IPS-15b (cell line): ENCODE measurements at regions not wholly inside any gene's neighbourhood (a gene's known extent, or its start where the extent isn't known, plus 50 kb on each side); places are given as distances from the start of the nearest gene placed in this dataset.

Experiments
- H3K27me3 ChIP-seq: one replicate; pipeline ENCODE4 v1.6.1; 2013; ENCODE audit warnings: low read length; ENCODE audit not compliant: control insufficient read depth, insufficient read depth
- H3K36me3 ChIP-seq: one replicate; pipeline ENCODE4 v1.6.1; 2013; ENCODE audit warnings: low read length; ENCODE audit not compliant: control insufficient read depth, insufficient read depth
- H3K4me1 ChIP-seq: one replicate; pipeline ENCODE4 v1.6.1; 2013; ENCODE audit warnings: mild to moderate bottlenecking, low read length; ENCODE audit not compliant: control insufficient read depth, insufficient read depth
- H3K4me3 ChIP-seq: one replicate; pipeline ENCODE4 v1.5.1; 2013; ENCODE audit warnings: low read depth, low read length
- H3K9ac ChIP-seq: one replicate; pipeline ENCODE4 v1.6.1; 2013; ENCODE audit warnings: low read depth, mild to moderate bottlenecking, low read length
- H3K9me3 ChIP-seq: one replicate; pipeline ENCODE4 v1.6.1; 2013; ENCODE audit warnings: mild to moderate bottlenecking, low read length; ENCODE audit not compliant: control insufficient read depth, insufficient read depth

- no peak overlapping the region for H3K4me3 ChIP-seq
- no peaks in the 10 kb centered on the region for H3K36me3 ChIP-seq
- H3K4me1 ChIP-seq: no peaks in the 10 kb centered on the region
- H3K27me3 ChIP-seq: no peaks in the 10 kb centered on the region
- no peak overlapping the region for H3K9ac ChIP-seq
- no peaks in the 10 kb centered on the region for H3K9me3 ChIP-seq
These were observed 106.8 kb upstream of the SLC4A4 start for GRCh38 chr4:71232056-71232430.

- H3K4me3 ChIP-seq: no peak overlapping the region
- no peaks in the 10 kb centered on the region for H3K27me3 ChIP-seq
- no peaks in the 10 kb centered on the region for H3K4me1 ChIP-seq
- H3K36me3 ChIP-seq: no peaks in the 10 kb centered on the region
- no peak overlapping the region for H3K9ac ChIP-seq
- H3K9me3 ChIP-seq: no peaks in the 10 kb centered on the region
These were observed 106.0 kb upstream of the SLC4A4 start for GRCh38 chr4:71232846-71233245.

GRCh38 chr4:71235311-71236201 is 103.3 kb upstream of the SLC4A4 start:
- Histone ChIP-seq H3K36me3 (no peaks in the 10 kb centered on the region), H3K9ac (no peak overlapping the region), H3K4me3 (no peak overlapping the region), H3K4me1 (no peaks in the 10 kb centered on the region), H3K27me3 (no peaks in the 10 kb centered on the region), H3K9me3 (no peaks in the 10 kb centered on the region)

GRCh38 chr4:71236226-71236625 is 102.6 kb upstream of the SLC4A4 start:
- H3K36me3 ChIP-seq: no peaks in the 10 kb centered on the region

GRCh38 chr4:71237641-71238040 is 101.2 kb upstream of the SLC4A4 start:
- H3K4me1 ChIP-seq: no peaks in the 10 kb centered on the region
- H3K9me3 ChIP-seq: no peaks in the 10 kb centered on the region
- H3K36me3 ChIP-seq: no peaks in the 10 kb centered on the region

More at GRCh38 chr4:71236226-71236625, 102.6 kb upstream of the SLC4A4 start:
- Histone ChIP-seq H3K4me3 (no peak overlapping the region), H3K27me3 (no peaks in the 10 kb centered on the region), H3K4me1 (no peaks in the 10 kb centered on the region), H3K9me3 (no peaks in the 10 kb centered on the region), H3K9ac (no peak overlapping the region)

GRCh38 chr4:71239365-71239764 is 99.5 kb upstream of the SLC4A4 start:
- Histone ChIP-seq H3K27me3 (no peaks in the 10 kb centered on the region), H3K9me3 (no peaks in the 10 kb centered on the region), H3K4me1 (no peaks in the 10 kb centered on the region)

More at GRCh38 chr4:71237641-71238040, 101.2 kb upstream of the SLC4A4 start:
- no peak overlapping the region for H3K4me3 ChIP-seq
- no peaks in the 10 kb centered on the region for H3K27me3 ChIP-seq
- H3K9ac ChIP-seq: no peak overlapping the region

GRCh38 chr4:71240094-71240493 is 98.7 kb upstream of the SLC4A4 start:
- Histone ChIP-seq H3K27me3 (no peaks in the 10 kb centered on the region), H3K9me3 (no peaks in the 10 kb centered on the region), H3K9ac (no peak overlapping the region), H3K4me3 (no peak overlapping the region), H3K36me3 (no peaks in the 10 kb centered on the region), H3K4me1 (no peaks in the 10 kb centered on the region)

More at GRCh38 chr4:71239365-71239764, 99.5 kb upstream of the SLC4A4 start:
- no peak overlapping the region for H3K9ac ChIP-seq
- H3K4me3 ChIP-seq: no peak overlapping the region
- H3K36me3 ChIP-seq: no peaks in the 10 kb centered on the region

- no peaks in the 10 kb centered on the region for H3K36me3 ChIP-seq
- H3K9ac ChIP-seq: no peak overlapping the region
- no peaks in the 10 kb centered on the region for H3K9me3 ChIP-seq
These were observed 97.1 kb upstream of the SLC4A4 start for GRCh38 chr4:71241501-71242288.

GRCh38 chr4:71243091-71243833 is 95.6 kb upstream of the SLC4A4 start:
- H3K36me3 ChIP-seq: no peaks in the 10 kb centered on the region
- H3K9me3 ChIP-seq: no peaks in the 10 kb centered on the region
- H3K4me1 ChIP-seq: no peaks in the 10 kb centered on the region
- H3K9ac ChIP-seq: no peak overlapping the region
- H3K4me3 ChIP-seq: no peak overlapping the region
- no peaks in the 10 kb centered on the region for H3K27me3 ChIP-seq

More at GRCh38 chr4:71241501-71242288, 97.1 kb upstream of the SLC4A4 start:
- no peaks in the 10 kb centered on the region for H3K27me3 ChIP-seq
- H3K4me3 ChIP-seq: no peak overlapping the region
- no peaks in the 10 kb centered on the region for H3K4me1 ChIP-seq

GRCh38 chr4:71247706-71248105 is 91.1 kb upstream of the SLC4A4 start:
- no peaks in the 10 kb centered on the region for H3K36me3 ChIP-seq

GRCh38 chr4:71251261-71251660 is 87.6 kb upstream of the SLC4A4 start:
- H3K9me3 ChIP-seq: no peaks in the 10 kb centered on the region
- no peak overlapping the region for H3K9ac ChIP-seq
- no peaks in the 10 kb centered on the region for H3K36me3 ChIP-seq
- H3K4me3 ChIP-seq: no peak overlapping the region
- H3K27me3 ChIP-seq: no peaks in the 10 kb centered on the region
- H3K4me1 ChIP-seq: no peaks in the 10 kb centered on the region

More at GRCh38 chr4:71247706-71248105, 91.1 kb upstream of the SLC4A4 start:
- no peaks in the 10 kb centered on the region for H3K9me3 ChIP-seq
- H3K9ac ChIP-seq: no peak overlapping the region
- H3K27me3 ChIP-seq: no peaks in the 10 kb centered on the region
- H3K4me3 ChIP-seq: no peak overlapping the region
- no peaks in the 10 kb centered on the region for H3K4me1 ChIP-seq
